ENCODE measurements at regions not wholly inside any gene's neighbourhood (a gene's known extent, or its start where the extent isn't known, plus 50 kb on each side); places are given as distances from the start of the nearest gene placed in this dataset.

DNA sequence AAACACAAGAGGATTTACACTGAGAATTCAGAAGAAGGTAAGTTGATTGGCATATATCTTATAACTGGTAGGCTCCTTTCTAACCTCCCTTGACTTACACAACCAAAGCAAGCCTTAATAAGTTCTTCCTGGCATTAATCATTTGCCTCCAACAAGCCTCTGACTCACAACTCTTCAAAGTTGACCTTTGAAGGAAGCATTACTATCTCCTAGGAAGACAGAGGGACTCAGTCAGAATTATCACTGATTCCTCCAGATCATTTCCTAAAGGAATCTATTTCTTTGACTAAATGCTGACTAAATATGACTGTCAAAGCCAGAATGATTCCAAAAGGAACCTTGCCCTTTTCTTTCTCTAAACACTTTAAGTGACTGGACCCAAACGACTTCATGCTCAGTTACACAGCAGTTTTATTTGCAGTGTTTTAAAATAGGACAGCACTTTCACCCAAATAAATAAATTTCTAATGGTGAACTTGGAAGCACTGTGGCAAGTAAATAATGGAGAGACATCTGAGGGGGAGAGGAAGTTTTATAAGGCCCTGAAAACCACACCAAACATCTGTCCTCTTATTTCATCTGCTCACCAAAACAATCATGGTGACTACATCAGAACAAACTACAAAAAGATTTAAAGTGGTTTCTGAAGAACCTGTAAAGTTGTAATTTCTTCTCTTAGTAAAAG is 128.2 kb downstream of the KLHL28 start:
- H3K4me3 ChIP-seq (ENCODE audit: low read depth, low read length), result no peak overlapping the region
- TF ChIP-seq, protein P1, sequence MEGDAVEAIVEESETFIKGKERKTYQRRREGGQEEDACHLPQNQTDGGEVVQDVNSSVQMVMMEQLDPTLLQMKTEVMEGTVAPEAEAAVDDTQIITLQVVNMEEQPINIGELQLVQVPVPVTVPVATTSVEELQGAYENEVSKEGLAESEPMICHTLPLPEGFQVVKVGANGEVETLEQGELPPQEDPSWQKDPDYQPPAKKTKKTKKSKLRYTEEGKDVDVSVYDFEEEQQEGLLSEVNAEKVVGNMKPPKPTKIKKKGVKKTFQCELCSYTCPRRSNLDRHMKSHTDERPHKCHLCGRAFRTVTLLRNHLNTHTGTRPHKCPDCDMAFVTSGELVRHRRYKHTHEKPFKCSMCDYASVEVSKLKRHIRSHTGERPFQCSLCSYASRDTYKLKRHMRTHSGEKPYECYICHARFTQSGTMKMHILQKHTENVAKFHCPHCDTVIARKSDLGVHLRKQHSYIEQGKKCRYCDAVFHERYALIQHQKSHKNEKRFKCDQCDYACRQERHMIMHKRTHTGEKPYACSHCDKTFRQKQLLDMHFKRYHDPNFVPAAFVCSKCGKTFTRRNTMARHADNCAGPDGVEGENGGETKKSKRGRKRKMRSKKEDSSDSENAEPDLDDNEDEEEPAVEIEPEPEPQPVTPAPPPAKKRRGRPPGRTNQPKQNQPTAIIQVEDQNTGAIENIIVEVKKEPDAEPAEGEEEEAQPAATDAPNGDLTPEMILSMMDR (IDR thresholded peaks at IDR 0.05; ENCODE audit: low read depth, low read length), result no peak

DNA sequence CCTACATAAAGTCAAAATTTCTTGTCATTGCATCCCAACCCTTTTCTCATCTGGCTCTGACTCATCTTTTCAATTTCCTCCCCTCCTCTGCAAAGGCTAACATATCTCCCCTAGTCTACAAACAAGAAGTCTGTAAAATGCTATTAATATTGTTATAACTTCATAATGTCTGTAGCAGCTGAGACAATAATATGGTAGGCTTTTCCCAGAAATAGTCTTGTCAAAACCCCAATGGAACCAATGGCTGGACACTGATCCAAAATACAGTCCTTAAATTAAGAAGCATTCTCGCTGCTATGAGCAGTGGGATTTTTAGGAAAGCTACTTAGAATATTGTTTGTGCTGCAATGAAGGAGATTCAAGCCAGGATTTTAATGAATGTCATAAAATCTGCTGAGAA is 131.4 kb downstream of the KLHL28 start:
- no peak overlapping the region for H3K4me3 ChIP-seq (ENCODE audit: low read depth, low read length)
- TF ChIP-seq, protein P1 (IDR thresholded peaks at IDR 0.05; ENCODE audit: low read depth, low read length), result no peak

DNA sequence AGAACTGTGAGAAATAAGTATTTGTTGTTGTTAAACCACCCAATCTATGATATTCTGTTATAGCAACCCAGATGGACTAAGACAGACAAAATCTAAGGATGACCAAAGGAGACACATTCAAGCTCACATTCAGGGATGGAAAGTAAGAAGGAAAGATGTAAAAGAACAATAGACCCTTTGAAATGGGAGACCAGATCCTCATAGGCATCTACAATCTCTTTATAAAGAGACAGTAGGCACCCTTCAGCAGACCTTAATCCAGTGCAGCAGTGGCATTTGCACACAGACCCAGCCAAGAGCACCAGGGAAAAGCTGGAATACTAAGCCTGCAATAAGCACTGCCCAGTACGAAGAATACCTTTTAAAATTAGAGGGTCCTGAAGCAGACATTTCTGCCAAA is 132.7 kb downstream of the KLHL28 start:
- TF ChIP-seq, protein P1 (IDR thresholded peaks at IDR 0.05; ENCODE audit: low read depth, low read length), result no peak
- no peak overlapping the region for H3K4me3 ChIP-seq (ENCODE audit: low read depth, low read length)

DNA sequence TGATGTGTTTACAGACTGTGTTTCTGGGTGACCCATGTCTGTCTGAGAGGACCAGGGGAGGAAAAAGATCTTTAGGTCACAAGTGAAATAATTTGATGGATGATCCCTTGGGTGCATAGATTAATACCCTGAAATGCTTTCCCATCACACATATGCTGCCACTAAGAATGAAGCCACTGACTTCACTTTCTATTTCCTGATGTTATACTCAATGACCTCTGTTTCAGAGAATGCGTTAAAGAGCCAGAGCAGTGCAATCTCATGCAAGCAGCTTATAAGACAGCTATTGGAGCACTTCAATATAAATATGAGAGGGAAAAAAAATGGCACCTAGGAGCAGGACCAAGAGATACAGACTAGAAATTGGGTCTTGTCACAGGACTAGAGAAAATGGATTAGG is 133.7 kb downstream of the KLHL28 start:
- no peak overlapping the region for H3K4me3 ChIP-seq (ENCODE audit: low read depth, low read length)
- TF ChIP-seq, protein P1 (IDR thresholded peaks at IDR 0.05; ENCODE audit: low read depth, low read length), result no peak

DNA sequence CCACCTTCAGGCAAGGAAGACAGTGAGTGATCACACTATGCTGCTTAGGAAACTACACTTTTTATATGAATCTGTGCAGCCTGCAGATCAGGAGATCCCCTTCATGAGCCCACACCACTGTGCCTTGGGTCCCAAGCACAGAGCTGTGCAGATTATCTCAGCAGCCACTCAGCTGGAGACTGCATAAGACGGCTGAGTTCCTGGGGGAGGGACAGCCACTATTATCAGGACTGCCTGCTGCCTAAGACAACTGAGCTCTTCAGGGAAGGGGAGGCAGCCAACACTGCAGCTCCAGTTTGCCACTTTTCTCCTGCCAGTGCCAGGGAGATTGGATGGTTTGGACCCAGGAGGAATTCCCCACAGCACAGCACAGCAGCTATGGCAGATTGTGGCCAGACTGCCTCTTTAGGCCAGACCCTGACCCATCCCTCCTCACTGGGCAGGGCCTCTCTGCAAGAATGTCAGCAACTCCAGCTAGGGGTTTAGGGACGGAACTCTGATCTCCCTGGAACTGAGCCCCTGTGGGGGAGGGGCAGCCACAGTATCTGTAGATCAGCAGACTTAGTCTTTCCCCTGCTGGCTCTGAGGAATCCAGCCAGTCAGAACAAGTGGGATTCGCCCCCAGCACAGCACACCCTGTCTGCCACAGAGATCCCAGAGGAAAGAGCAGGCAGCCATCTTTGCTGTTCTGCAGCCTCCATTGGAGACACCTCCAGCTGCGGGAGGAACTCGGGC is 141.3 kb downstream of the KLHL28 start:
- no peak overlapping the region for H3K4me3 ChIP-seq (ENCODE audit: low read depth, low read length)
- TF ChIP-seq, protein P1 (IDR thresholded peaks at IDR 0.05; ENCODE audit: low read depth, low read length), result no peak

DNA sequence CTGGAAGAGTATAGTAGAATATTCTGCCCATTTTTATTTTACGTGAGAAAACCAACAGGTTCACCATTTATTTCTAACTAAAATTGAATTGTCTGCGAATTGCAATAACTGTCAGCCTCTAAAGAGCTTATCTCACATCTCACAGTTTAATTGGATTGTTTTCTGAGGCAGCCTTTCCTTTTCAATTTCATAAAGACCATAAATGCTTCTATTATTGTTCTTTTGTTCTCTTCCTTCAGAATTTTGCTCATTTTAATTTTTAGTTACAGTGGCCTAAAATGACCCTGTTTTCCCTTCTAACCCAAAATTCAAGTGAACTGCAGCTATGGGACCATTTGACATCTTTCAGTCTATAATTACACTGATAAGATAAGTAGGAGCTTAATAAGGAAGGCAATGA is 147.6 kb downstream of the KLHL28 start:
- no peak overlapping the region for H3K4me3 ChIP-seq (ENCODE audit: low read depth, low read length)
- TF ChIP-seq, protein P1 (IDR thresholded peaks at IDR 0.05; ENCODE audit: low read depth, low read length), result no peak

DNA sequence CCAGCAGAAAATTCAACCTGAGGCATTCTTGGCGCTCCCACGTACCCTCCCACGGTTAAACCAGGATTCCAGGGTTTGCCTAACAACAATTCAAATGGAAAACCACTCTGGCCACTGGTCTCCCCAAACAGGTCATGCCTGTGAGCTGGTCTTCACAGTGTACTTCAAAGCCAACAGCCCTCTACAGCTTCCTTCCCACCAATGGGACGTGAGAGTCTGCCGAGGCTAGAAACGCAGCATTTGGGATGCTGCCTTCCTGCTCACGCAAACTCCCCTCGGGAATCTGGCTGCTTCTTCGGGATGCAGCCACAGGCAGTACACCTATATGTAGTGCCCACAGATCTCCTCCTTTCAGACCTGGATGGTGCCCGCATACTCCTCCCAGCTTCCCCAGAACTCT is 149.1 kb downstream of the KLHL28 start:
- H3K4me3 ChIP-seq (ENCODE audit: low read depth, low read length), result no peak overlapping the region
- TF ChIP-seq, protein P1 (IDR thresholded peaks at IDR 0.05; ENCODE audit: low read depth, low read length), result no peak
